ENCODE measurements at regions not wholly inside any gene's neighbourhood (a gene's known extent, or its start where the extent isn't known, plus 50 kb on each side); places are given as distances from the start of the nearest gene placed in this dataset.

- no peaks in the 10 kb centered on the region for H3K4me1 ChIP-seq
- no peak for DNase-seq
- H3K36me3 ChIP-seq = no peaks in the 10 kb centered on the region
- H3K27me3 ChIP-seq (replicated peaks in 1 of 7) = peaks cover 0 to 3% (median 0%) of the 10 kb centered on the region in 7 donors
- WGBS, 5 donors = 73 to 81% (median 74%) methylated on average over 3 of the region's 3 CpGs
- H3K27ac ChIP-seq = no peak overlapping the region
- no peak overlapping the region for H3K4me3 ChIP-seq
- intact Hi-C loops (cut with DNase I; ENCODE audit: low total_unique reads) = no loop called here
- H3K9me3 ChIP-seq = peaks cover 3 to 31% (median 23%) of the 10 kb centered on the region in 8 donors
- TF ChIP-seq POLR2A (IDR thresholded peaks at IDR 0.05) = no peak
- TF ChIP-seq POLR2AphosphoS5 (IDR thresholded peaks at IDR 0.05) = no peak
- TF ChIP-seq, protein P1, sequence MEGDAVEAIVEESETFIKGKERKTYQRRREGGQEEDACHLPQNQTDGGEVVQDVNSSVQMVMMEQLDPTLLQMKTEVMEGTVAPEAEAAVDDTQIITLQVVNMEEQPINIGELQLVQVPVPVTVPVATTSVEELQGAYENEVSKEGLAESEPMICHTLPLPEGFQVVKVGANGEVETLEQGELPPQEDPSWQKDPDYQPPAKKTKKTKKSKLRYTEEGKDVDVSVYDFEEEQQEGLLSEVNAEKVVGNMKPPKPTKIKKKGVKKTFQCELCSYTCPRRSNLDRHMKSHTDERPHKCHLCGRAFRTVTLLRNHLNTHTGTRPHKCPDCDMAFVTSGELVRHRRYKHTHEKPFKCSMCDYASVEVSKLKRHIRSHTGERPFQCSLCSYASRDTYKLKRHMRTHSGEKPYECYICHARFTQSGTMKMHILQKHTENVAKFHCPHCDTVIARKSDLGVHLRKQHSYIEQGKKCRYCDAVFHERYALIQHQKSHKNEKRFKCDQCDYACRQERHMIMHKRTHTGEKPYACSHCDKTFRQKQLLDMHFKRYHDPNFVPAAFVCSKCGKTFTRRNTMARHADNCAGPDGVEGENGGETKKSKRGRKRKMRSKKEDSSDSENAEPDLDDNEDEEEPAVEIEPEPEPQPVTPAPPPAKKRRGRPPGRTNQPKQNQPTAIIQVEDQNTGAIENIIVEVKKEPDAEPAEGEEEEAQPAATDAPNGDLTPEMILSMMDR (IDR thresholded peaks at IDR 0.05 in 8 of 11, conservative IDR thresholded peaks at IDR 0.05 in 3 of 11) = no peak
Observed at GRCh38 chr2:152815634-152816257, 97.3 kb downstream of the ARL6IP6 start.

- no peak for DNase-seq
- Histone ChIP-seq H3K36me3 (no peaks in the 10 kb centered on the region), H3K9me3 (peaks cover 3 to 36% (median 25%) of the 10 kb centered on the region in 8 donors), H3K4me1 (no peaks in the 10 kb centered on the region), H3K27me3 (replicated peaks in 1 of 7) (peaks cover 0 to 3% (median 0%) of the 10 kb centered on the region in 7 donors), H3K27ac (no peak overlapping the region), H3K4me3 (no peak overlapping the region)
- intact Hi-C loops (cut with DNase I; ENCODE audit: low total_unique reads) = no loop called here
- TF ChIP-seq, protein P1 (IDR thresholded peaks at IDR 0.05 in 8 of 11, conservative IDR thresholded peaks at IDR 0.05 in 3 of 11) = no peak
- TF ChIP-seq POLR2A (IDR thresholded peaks at IDR 0.05) (no peak), POLR2AphosphoS5 (IDR thresholded peaks at IDR 0.05) (no peak)
- 58 to 79% (median 71%) methylated on average over 5 of the region's 5 CpGs for WGBS, 5 donors
Observed at GRCh38 chr2:152814475-152815030, 96.1 kb downstream of the ARL6IP6 start.

DNA sequence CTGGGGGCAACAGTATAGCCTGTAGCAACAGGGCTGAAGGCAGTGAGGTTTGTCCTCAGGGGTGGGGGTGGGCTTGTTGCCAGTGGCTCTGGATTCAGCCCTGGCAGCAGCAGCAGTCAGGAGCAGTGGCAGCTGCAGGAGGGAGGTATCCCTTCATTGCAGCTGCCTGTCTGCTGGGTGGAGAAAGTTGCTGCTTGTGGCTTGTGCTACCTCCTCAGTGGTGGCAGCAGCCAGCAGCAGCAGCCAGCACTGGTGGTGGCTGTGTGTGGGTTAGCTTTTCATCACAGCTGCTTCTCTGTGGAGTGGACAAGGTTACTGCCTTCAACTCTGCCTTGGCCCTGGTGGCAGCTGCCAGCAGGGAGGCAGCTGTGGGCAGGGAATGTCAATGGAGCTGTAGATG lies 94.9 kb downstream of the ARL6IP6 start:
- intact Hi-C loops (cut with DNase I; ENCODE audit: low total_unique reads) = no loop called here
- Histone ChIP-seq H3K36me3 (no peaks in the 10 kb centered on the region), H3K9me3 (peaks cover 3 to 38% (median 25%) of the 10 kb centered on the region in 8 donors), H3K27ac (no peak overlapping the region), H3K4me3 (no peak overlapping the region), H3K4me1 (no peaks in the 10 kb centered on the region), H3K27me3 (replicated peaks in 1 of 7) (peaks cover 0 to 3% (median 0%) of the 10 kb centered on the region in 7 donors)
- no peak for DNase-seq
- TF ChIP-seq POLR2A (IDR thresholded peaks at IDR 0.05) = no peak
- TF ChIP-seq POLR2AphosphoS5 (IDR thresholded peaks at IDR 0.05) = no peak
- TF ChIP-seq, protein P1 (IDR thresholded peaks at IDR 0.05 in 8 of 11, conservative IDR thresholded peaks at IDR 0.05 in 3 of 11) = no peak

Small RNAs in the stretch of these regions (small RNA-seq; reads per million reads assigned to genes)
- gene AC009969.1 = 0 reads per million in 4 donors
- gene AC079150.2 = 0 reads per million in 4 donors

Data from spleen (tissue), 11 donors.